DND-41 (cell line): ENCODE measurements at regions not wholly inside any gene's neighbourhood (a gene's known extent, or its start where the extent isn't known, plus 50 kb on each side); places are given as distances from the start of the nearest gene placed in this dataset.

Experiments used
- ATAC-seq: fragments of 200-7000 bp; cut with Tn5 transposase; 3 replicates; pipeline ENCODE4 v1.9.1; 2021; ENCODE audit warnings: low read depth; ENCODE audit not compliant: insufficient read depth
- DNase-seq: peaks from one replicate; pipeline ENCODE4 v3.0.0-alpha.2; 2020
- H2AFZ ChIP-seq: 2 replicates; pipeline ENCODE4 v1.6.0; 2012; ENCODE audit warnings: low read depth, low read length
- H3K27ac ChIP-seq: 2 replicates; pipeline ENCODE4 v1.5.1; 2012; ENCODE audit warnings: low read length, inconsistent platforms
- H3K27me3 ChIP-seq: fragments of 200-600 bp; sonication (generic); 2 replicates; pipeline ENCODE4 v1.6.0; 2012; ENCODE audit warnings: low read length, mild to moderate bottlenecking, inconsistent platforms; ENCODE audit not compliant: insufficient read depth, poor library complexity
- H3K36me3 ChIP-seq: 2 replicates; pipeline ENCODE4 v1.5.1; 2012; ENCODE audit warnings: low read length, inconsistent platforms; ENCODE audit not compliant: insufficient read depth
- H3K4me1 ChIP-seq: 2 replicates; pipeline ENCODE4 v1.5.1; 2012; ENCODE audit warnings: mild to moderate bottlenecking, low read length; ENCODE audit not compliant: insufficient read depth
- H3K4me2 ChIP-seq: 2 replicates; pipeline ENCODE4 v1.6.0; 2012; ENCODE audit warnings: mild to moderate bottlenecking, moderate library complexity, low read length, inconsistent platforms; ENCODE audit not compliant: insufficient read depth
- H3K4me3 ChIP-seq, 2 experiments: fragments of 200-600 bp in 1 of 2; shearing (Covaris generic) in 1 of 2; 2 replicates each; pipeline ENCODE4 v1.5.1; 2012 to 2016; ENCODE audit warnings: inconsistent platforms in 2 of 2, low read length in 2 of 2, mild to moderate bottlenecking in 2 of 2, low read depth in 1 of 2, moderate library complexity in 1 of 2
- H3K79me2 ChIP-seq: 2 replicates; pipeline ENCODE4 v1.6.0; 2012; ENCODE audit warnings: low read length, inconsistent platforms; ENCODE audit not compliant: insufficient read depth
- H3K9ac ChIP-seq: 2 replicates; pipeline ENCODE4 v1.6.0; 2012; ENCODE audit warnings: low read depth, mild to moderate bottlenecking, inconsistent platforms, low read length, moderate library complexity
- H3K9me3 ChIP-seq: 2 replicates; pipeline ENCODE4 v1.5.1; 2012; ENCODE audit warnings: low read length, moderate library complexity, mild to moderate bottlenecking, inconsistent platforms; ENCODE audit not compliant: insufficient read depth, severe bottlenecking
- H4K20me1 ChIP-seq: 2 replicates; pipeline ENCODE4 v1.6.0; 2012; ENCODE audit warnings: low read length; ENCODE audit not compliant: insufficient read depth
- CTCF ChIP-seq: IDR thresholded peaks from 2 replicates; pipeline ENCODE4 v1.5.1; 2012; ENCODE audit warnings: borderline replicate concordance, low read length, moderate library complexity, mild to moderate bottlenecking; ENCODE audit not compliant: poor library complexity, severe bottlenecking; ENCODE audit errors: extremely low read depth
- EZH2 ChIP-seq: IDR thresholded peaks from 3 replicates; pipeline ENCODE4 v1.6.1; 2012; ENCODE audit warnings: borderline replicate concordance, low read depth, mild to moderate bottlenecking, moderate library complexity, low read length, inconsistent platforms; ENCODE audit not compliant: severe bottlenecking

GRCh38 chr18:34525244-34525643 lies 184.9 kb upstream of the DTNA start:
- DNase-seq = no peak

GRCh38 chr18:34528177-34528576 lies 181.9 kb upstream of the DTNA start:
- Histone ChIP-seq H3K4me2 (no peak overlapping the region), H3K27me3 (no peaks in the 10 kb centered on the region), H4K20me1 (no peaks in the 10 kb centered on the region), H3K4me1 (no peaks in the 10 kb centered on the region), H3K9me3 (no peaks in the 10 kb centered on the region), H2AFZ (no peak overlapping the region), H3K9ac (no peak overlapping the region), H3K27ac (no peak overlapping the region), H3K4me3 (no peak overlapping the region), H3K36me3 (no peaks in the 10 kb centered on the region), H3K79me2 (no peaks in the 10 kb centered on the region)
- no peak for DNase-seq
- ATAC-seq = no peak
- TF ChIP-seq EZH2 = no peak
- TF ChIP-seq CTCF = no peak

More at GRCh38 chr18:34525244-34525643, 184.9 kb upstream of the DTNA start:
- no peak overlapping the region for H3K27ac ChIP-seq
- no peak overlapping the region for H3K4me2 ChIP-seq
- no peaks in the 10 kb centered on the region for H3K36me3 ChIP-seq
- H3K4me3 ChIP-seq = no peak overlapping the region
- no peaks in the 10 kb centered on the region for H3K9me3 ChIP-seq
- no peaks in the 10 kb centered on the region for H4K20me1 ChIP-seq
- no peak for TF ChIP-seq CTCF
- TF ChIP-seq EZH2 = no peak
- no peaks in the 10 kb centered on the region for H3K4me1 ChIP-seq
- H3K9ac ChIP-seq = no peak overlapping the region
- no peak overlapping the region for H2AFZ ChIP-seq
- H3K79me2 ChIP-seq = no peaks in the 10 kb centered on the region
- no peak for ATAC-seq
- no peaks in the 10 kb centered on the region for H3K27me3 ChIP-seq

GRCh38 chr18:34529358-34530335 lies 180.5 kb upstream of the DTNA start:
- ATAC-seq (no peak), DNase-seq (no peak)
- H3K79me2 ChIP-seq = no peaks in the 10 kb centered on the region
- H3K4me3 ChIP-seq = no peak overlapping the region
- no peaks in the 10 kb centered on the region for H4K20me1 ChIP-seq
- H3K4me2 ChIP-seq = no peak overlapping the region
- H2AFZ ChIP-seq = no peak overlapping the region
- no peaks in the 10 kb centered on the region for H3K36me3 ChIP-seq
- H3K9me3 ChIP-seq = no peaks in the 10 kb centered on the region
- H3K4me1 ChIP-seq = no peaks in the 10 kb centered on the region
- H3K9ac ChIP-seq = no peak overlapping the region
- H3K27me3 ChIP-seq = no peaks in the 10 kb centered on the region
- no peak overlapping the region for H3K27ac ChIP-seq
- TF ChIP-seq CTCF (no peak), EZH2 (no peak)
